Loucy (cell line): ENCODE measurements at regions not wholly inside any gene's neighbourhood (a gene's known extent, or its start where the extent isn't known, plus 50 kb on each side); places are given as distances from the start of the nearest gene placed in this dataset.

Experiments used
- H2AFZ ChIP-seq: fragments of 200-600 bp; sonication (generic); 2 replicates; pipeline ENCODE4 v1.6.0; 2016; ENCODE audit warnings: antibody characterized with exemption, mild to moderate bottlenecking, low read length, moderate library complexity
- H3F3A ChIP-seq: fragments of 200-600 bp; 2 replicates; pipeline ENCODE4 v1.6.0; 2016; ENCODE audit warnings: antibody characterized with exemption, low read depth, mild to moderate bottlenecking
- H3K27me3 ChIP-seq: fragments of 200-600 bp; sonication (generic); 2 replicates; pipeline ENCODE4 v1.6.1; 2014; ENCODE audit warnings: low read length, mild to moderate bottlenecking; ENCODE audit not compliant: insufficient read depth, poor library complexity, severe bottlenecking
- H3K36me3 ChIP-seq: fragments of 200-600 bp; sonication (generic); 2 replicates; pipeline ENCODE4 v1.6.1; 2016; ENCODE audit warnings: low read length; ENCODE audit not compliant: insufficient read depth
- H3K4me1 ChIP-seq: fragments of 200-600 bp; sonication (generic); 2 replicates; pipeline ENCODE4 v1.5.1; 2014; ENCODE audit warnings: low read length, mild to moderate bottlenecking; ENCODE audit not compliant: insufficient read depth, poor library complexity, severe bottlenecking
- H3K4me2 ChIP-seq: fragments of 200-600 bp; sonication (generic); 2 replicates; pipeline ENCODE4 v1.6.0; 2014; ENCODE audit warnings: antibody characterized with exemption, low read length, low read depth, mild to moderate bottlenecking; ENCODE audit not compliant: poor library complexity, severe bottlenecking
- H3K4me3 ChIP-seq: fragments of 200-600 bp; sonication (generic); 2 replicates; pipeline ENCODE4 v1.5.1; 2014; ENCODE audit warnings: low read length, mild to moderate bottlenecking, mixed read lengths; ENCODE audit not compliant: poor library complexity, severe bottlenecking
- H3K79me2 ChIP-seq: fragments of 200-600 bp; sonication (generic); 2 replicates; pipeline ENCODE4 v1.6.1; 2014; ENCODE audit warnings: low read length; ENCODE audit not compliant: insufficient read depth
- H3K9ac ChIP-seq: fragments of 200-600 bp; sonication (generic); 2 replicates; pipeline ENCODE4 v1.6.0; 2014; ENCODE audit warnings: mild to moderate bottlenecking, low read depth, low read length, moderate library complexity; ENCODE audit not compliant: poor library complexity, severe bottlenecking
- H3K9me2 ChIP-seq: fragments of 200-600 bp; sonication (generic); replicated peaks from 2 replicates; pipeline ENCODE4 v1.6.1; 2016; ENCODE audit warnings: low read depth, low read length, mixed read lengths
- H3K9me3 ChIP-seq: fragments of 200-600 bp; sonication (generic); 2 replicates; pipeline ENCODE4 v1.6.1; 2014; ENCODE audit warnings: mild to moderate bottlenecking, antibody characterized with exemption, low read length, low read depth; ENCODE audit not compliant: insufficient read depth
- H4K20me1 ChIP-seq: fragments of 200-600 bp; sonication (generic); 2 replicates; pipeline ENCODE4 v1.6.0; 2014; ENCODE audit warnings: antibody characterized with exemption, low read length, mild to moderate bottlenecking; ENCODE audit not compliant: insufficient read depth, poor library complexity, severe bottlenecking
- EZH2phosphoT487 ChIP-seq: fragments of 200-600 bp; IDR thresholded peaks from 2 replicates; pipeline ENCODE4 v1.6.1; 2018; ENCODE audit warnings: antibody characterized with exemption, mild to moderate bottlenecking, moderate library complexity, borderline replicate concordance
- TF ChIP-seq, protein P1 (sequence below): fragments of 200-600 bp; sonication (generic); conservative IDR thresholded peaks from 2 replicates; pipeline ENCODE4 v1.5.1; 2014; ENCODE audit warnings: mild to moderate bottlenecking, antibody characterized with exemption, low read length

DNA sequence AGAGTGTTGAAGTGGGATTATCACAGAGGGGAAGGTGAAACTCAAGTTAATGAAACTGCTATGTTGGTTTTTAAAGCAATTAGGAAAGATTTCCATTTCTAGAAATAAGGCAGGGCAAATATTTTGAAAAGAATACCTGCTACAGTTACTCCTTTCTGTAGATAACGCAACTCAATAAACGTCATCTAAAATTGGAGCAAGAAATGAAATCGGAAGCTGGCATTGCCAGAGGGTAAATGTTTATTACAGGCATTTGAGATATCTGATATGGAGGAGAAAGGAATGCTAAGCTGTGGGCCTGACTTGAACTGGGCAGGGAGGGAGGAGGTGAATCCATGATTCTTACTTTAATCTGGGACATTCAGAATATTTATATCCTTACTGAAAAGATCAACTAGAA lies 217.0 kb upstream of the ADARB2 start:
- Histone ChIP-seq H3K36me3 (no peaks in the 10 kb centered on the region), H3K4me1 (peaks cover 24% of the 10 kb centered on the region), H3K4me2 (no peak overlapping the region), H3F3A (no peaks in the 10 kb centered on the region), H4K20me1 (no peaks in the 10 kb centered on the region), H3K4me3 (no peak overlapping the region), H3K9ac (no peak overlapping the region), H3K79me2 (no peaks in the 10 kb centered on the region), H3K27me3 (no peaks in the 10 kb centered on the region), H2AFZ (no peak overlapping the region), H3K9me3 (no peaks in the 10 kb centered on the region), H3K9me2 (no peaks in the 10 kb centered on the region)
- TF ChIP-seq, protein P1, sequence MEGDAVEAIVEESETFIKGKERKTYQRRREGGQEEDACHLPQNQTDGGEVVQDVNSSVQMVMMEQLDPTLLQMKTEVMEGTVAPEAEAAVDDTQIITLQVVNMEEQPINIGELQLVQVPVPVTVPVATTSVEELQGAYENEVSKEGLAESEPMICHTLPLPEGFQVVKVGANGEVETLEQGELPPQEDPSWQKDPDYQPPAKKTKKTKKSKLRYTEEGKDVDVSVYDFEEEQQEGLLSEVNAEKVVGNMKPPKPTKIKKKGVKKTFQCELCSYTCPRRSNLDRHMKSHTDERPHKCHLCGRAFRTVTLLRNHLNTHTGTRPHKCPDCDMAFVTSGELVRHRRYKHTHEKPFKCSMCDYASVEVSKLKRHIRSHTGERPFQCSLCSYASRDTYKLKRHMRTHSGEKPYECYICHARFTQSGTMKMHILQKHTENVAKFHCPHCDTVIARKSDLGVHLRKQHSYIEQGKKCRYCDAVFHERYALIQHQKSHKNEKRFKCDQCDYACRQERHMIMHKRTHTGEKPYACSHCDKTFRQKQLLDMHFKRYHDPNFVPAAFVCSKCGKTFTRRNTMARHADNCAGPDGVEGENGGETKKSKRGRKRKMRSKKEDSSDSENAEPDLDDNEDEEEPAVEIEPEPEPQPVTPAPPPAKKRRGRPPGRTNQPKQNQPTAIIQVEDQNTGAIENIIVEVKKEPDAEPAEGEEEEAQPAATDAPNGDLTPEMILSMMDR: no peak
- TF ChIP-seq EZH2phosphoT487: no peak

DNA sequence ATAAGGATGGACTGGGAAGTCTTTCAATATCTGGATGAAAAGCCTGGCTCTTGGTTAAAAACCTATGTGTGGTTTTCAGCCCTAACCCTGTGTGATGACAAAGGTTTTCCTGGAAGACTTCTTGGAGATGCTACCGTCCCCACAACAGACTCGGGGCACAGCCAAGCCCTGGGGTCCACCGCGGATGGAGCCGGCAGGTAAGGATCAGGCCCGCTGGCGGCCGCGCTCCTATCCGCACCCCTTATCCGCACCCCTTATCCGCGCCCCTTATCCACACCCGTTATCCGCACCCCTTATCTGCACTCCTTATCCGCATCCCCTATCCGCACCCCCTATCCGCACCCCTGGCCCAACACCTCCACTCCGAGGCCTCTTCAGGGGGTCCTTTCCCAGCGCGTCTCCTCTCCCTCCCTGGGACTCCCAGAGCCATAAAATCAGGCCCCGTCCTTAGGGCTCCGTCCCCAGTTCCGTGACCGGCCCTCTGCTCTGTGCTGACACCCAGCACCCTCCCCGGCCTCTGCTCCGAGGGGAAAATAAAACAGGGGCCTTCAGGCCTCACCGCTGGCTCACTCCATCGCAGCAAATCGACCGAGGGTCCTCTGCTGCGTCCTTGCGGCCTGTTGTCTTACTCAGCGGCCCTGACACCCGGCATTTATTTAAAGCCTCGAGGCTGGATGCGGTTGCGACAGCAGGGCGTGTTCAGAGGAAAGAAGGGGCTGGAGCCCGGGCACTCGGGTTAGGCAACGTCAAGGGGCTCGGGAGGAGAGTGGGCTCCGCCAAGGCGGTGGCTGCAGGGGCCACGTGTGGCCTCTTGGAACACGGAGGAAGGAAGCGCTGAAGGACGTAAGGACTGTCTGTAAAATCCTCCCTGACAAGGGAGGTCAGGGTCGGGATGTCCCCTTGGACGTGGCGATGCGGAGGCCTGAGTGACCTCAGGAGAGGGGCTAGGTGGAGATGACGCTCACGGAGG lies 215.1 kb upstream of the ADARB2 start:
- H3K36me3 ChIP-seq: no peaks in the 10 kb centered on the region
- no peak overlapping the region for H3K4me2 ChIP-seq
- H3K4me1 ChIP-seq: peaks cover 16% of the 10 kb centered on the region
- H3K9me3 ChIP-seq: no peaks in the 10 kb centered on the region
- no peak overlapping the region for H3K4me3 ChIP-seq
- no peaks in the 10 kb centered on the region for H4K20me1 ChIP-seq
- H2AFZ ChIP-seq: no peak overlapping the region
- no peaks in the 10 kb centered on the region for H3K79me2 ChIP-seq
- H3K27me3 ChIP-seq: no peaks in the 10 kb centered on the region
- no peak overlapping the region for H3K9ac ChIP-seq
- TF ChIP-seq, protein P1: no peak
- TF ChIP-seq EZH2phosphoT487: no peak
- H3K9me2 ChIP-seq: no peaks in the 10 kb centered on the region
- no peaks in the 10 kb centered on the region for H3F3A ChIP-seq

DNA sequence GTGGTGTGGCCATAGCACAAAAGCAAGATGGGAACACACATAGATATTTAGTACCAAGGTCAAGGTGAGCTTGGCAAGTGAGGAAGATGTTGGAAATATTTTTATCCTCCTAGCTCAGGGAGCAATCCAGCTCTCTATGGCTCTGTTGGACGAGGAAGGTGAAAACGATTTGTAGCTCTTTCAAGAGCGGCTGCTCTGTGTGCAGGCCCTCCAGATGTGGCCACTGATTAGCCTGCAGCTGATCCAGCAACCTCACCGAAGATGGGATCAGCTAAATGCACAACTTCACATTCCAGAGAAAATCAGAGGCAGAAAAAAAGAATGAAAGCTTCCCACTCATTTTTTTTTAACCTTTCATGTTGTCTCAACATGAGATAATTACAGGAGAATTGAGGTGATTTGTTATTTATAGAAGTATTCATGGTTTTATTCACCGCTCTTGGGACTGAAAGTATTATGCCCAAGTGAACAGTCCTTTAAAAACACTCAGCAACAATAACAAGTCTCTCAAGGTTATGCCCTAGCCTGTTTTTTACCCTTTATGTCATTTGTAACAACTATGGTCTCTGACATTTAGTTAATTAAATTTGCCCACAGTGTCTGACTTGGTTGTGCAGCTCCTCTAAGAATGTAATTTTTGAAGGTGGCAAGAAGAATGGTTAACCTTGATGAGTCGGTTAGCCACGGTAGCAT lies 213.6 kb upstream of the ADARB2 start:
- no peak overlapping the region for H3K9ac ChIP-seq
- TF ChIP-seq EZH2phosphoT487: no peak
- TF ChIP-seq, protein P1: no peak
- H3K9me2 ChIP-seq: no peaks in the 10 kb centered on the region
- no peaks in the 10 kb centered on the region for H3F3A ChIP-seq
- no peaks in the 10 kb centered on the region for H3K79me2 ChIP-seq
- H3K4me2 ChIP-seq: no peak overlapping the region
- no peak overlapping the region for H3K4me3 ChIP-seq
- no peaks in the 10 kb centered on the region for H3K36me3 ChIP-seq
- peaks cover 2% of the 10 kb centered on the region for H3K4me1 ChIP-seq
- H4K20me1 ChIP-seq: no peaks in the 10 kb centered on the region
- H2AFZ ChIP-seq: no peak overlapping the region
- no peaks in the 10 kb centered on the region for H3K27me3 ChIP-seq
- no peaks in the 10 kb centered on the region for H3K9me3 ChIP-seq
